Omental fat pad (tissue), 3 donors: ENCODE measurements at regions not wholly inside any gene's neighbourhood (a gene's known extent, or its start where the extent isn't known, plus 50 kb on each side); places are given as distances from the start of the nearest gene placed in this dataset.

Source experiments
- ATAC-seq: fragments of 150-250 bp; one replicate; pipeline ENCODE4 v1.9.1; 2016; ENCODE audit warnings: mild to moderate bottlenecking, moderate library complexity; ENCODE audit not compliant: low FRiP score
- DNase-seq: peaks from one replicate; pipeline ENCODE4 v3.0.0-alpha.2; 2019; ENCODE audit warnings: low spot score
- TF ChIP-seq, protein P1 (sequence below), 3 donors: fragments of 450-650 bp; IDR thresholded peaks; one replicate each; pipeline ENCODE4 v1.5.1; 2016 to 2017; ENCODE audit warnings: antibody characterized with exemption in 3 of 3, mild to moderate bottlenecking in 3 of 3, moderate library complexity in 2 of 3

DNA sequence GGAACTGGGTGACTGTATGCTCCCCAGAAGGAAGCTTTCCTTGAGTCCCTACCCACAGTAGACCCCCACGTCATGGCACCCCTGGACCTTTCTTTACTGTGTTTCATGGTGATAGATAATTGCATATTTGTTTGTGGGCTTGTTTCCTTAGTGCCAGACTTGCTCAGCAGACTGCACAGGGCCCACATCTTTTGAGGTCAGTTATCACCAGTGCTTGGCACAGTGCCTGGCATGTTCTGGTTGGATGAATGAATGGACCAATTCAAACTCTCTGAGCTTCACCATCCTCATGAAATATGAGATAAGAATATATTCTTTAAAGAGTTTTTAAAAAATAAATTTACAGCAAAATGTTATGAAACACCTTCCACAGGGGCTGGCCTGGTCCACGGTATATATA is 78.4 kb upstream of the EMX2 start:
- no peak for ATAC-seq
- TF ChIP-seq, protein P1, sequence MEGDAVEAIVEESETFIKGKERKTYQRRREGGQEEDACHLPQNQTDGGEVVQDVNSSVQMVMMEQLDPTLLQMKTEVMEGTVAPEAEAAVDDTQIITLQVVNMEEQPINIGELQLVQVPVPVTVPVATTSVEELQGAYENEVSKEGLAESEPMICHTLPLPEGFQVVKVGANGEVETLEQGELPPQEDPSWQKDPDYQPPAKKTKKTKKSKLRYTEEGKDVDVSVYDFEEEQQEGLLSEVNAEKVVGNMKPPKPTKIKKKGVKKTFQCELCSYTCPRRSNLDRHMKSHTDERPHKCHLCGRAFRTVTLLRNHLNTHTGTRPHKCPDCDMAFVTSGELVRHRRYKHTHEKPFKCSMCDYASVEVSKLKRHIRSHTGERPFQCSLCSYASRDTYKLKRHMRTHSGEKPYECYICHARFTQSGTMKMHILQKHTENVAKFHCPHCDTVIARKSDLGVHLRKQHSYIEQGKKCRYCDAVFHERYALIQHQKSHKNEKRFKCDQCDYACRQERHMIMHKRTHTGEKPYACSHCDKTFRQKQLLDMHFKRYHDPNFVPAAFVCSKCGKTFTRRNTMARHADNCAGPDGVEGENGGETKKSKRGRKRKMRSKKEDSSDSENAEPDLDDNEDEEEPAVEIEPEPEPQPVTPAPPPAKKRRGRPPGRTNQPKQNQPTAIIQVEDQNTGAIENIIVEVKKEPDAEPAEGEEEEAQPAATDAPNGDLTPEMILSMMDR (IDR thresholded peaks at IDR 0.05), result no peak
- no peak for DNase-seq

DNA sequence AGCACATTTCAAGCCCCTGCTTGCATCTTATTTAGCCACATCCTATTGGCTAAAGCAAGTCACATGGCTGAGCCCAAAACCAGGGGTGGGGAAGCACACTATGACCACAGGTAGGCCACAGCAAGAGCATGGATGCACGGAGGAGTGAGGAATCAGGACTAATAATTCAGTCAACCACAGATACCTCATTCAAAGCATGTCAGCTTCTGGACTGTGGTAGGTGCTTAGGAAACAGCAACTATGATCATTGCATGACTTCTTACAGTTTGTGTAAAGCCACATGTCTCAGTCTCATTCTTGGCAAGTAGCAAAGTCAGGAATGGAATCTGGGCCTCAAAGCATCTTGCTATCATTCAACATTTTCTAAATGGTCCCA is 79.0 kb upstream of the EMX2 start:
- TF ChIP-seq, protein P1 (IDR thresholded peaks at IDR 0.05), result no peak
- no peak for ATAC-seq
- no peak for DNase-seq

DNA sequence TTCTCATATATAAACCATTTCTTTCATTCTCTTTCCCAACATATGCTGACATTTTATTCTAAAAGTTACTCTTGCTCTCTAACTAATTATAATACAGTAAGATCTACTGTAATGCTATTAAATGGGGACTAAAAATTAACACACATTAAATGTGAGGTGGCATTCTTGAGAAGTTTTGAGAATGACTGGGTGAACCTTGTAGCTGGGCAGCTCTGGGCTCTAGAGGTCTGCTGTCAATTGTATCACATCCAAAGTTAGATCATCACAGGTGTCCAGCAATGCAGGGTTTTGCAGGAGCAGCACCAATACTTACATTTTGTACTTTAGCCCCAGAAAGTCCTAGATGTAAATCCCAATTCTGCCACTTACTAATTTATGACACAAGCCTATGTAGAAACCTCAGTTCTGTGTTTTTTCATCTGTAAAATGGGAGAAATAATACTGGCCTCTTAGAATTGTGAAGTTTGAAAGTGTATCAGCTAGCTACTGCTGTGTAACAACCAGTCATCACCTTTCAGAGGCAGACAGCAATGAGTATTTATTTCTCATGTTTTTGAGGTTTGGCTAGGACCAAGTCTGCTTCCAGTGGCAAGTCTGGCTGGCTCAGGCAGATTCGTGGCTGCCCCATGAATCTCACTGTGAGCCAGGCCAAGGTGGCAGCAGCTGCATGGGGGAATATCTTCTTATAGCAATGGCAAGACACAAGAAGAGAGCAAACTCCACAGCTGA is 79.6 kb upstream of the EMX2 start:
- ATAC-seq (no peak), DNase-seq (no peak)
- TF ChIP-seq, protein P1 (IDR thresholded peaks at IDR 0.05), result no peak

DNA sequence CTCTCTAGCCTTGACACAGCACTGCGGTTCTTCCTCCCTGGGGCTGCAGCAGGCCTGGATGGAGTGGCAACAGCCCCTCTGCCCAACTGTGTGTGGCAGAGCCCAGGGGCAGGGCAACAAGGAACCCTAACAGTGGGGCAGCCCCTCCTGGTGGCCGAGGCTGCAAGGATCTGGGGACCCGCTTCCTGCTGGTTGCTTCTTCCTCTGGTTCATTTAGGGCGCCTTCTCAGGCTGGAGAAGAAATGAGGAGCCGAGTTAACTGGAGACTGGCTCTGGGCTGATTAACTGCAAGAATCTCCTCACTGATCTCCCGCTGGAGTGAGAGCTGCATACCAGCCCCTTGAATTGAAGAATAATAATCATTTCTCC is 80.1 kb upstream of the EMX2 start:
- TF ChIP-seq, protein P1 (IDR thresholded peaks at IDR 0.05), result no peak
- no peak for DNase-seq
- ATAC-seq, result no peak

DNA sequence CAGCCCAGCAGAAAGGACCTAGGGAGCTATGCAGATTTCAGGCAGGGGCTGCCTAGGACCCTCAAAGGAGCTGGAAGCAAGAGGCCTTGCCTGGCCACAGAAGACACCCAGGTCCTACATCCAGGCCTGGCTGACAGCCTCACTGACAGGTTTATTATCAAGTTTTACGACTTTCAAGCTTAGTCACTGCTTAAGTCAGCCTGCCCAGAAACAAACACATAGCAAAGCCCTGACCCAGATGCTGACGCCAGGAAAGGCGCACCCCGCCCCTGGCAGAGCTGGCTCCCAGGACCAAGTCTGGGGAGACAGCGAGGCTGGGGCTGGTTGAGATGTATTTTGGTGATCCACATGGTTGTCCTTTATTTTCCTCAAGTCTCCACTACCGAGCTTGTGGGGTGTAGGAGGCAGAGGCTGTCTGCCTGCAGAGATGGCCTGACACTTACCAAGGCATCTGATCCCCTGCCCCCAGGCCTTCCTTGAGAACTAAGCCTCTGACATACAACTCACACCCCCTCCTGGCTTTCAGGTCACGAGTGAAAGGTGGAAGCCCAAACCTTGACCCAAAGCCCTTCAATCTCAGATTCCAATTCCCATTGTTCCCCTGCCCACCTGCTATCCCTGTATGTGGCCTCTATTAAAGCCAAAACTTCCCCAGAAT is 80.7 kb upstream of the EMX2 start:
- no peak for DNase-seq
- ATAC-seq, result no peak
- TF ChIP-seq, protein P1 (IDR thresholded peaks at IDR 0.05), result no peak

DNA sequence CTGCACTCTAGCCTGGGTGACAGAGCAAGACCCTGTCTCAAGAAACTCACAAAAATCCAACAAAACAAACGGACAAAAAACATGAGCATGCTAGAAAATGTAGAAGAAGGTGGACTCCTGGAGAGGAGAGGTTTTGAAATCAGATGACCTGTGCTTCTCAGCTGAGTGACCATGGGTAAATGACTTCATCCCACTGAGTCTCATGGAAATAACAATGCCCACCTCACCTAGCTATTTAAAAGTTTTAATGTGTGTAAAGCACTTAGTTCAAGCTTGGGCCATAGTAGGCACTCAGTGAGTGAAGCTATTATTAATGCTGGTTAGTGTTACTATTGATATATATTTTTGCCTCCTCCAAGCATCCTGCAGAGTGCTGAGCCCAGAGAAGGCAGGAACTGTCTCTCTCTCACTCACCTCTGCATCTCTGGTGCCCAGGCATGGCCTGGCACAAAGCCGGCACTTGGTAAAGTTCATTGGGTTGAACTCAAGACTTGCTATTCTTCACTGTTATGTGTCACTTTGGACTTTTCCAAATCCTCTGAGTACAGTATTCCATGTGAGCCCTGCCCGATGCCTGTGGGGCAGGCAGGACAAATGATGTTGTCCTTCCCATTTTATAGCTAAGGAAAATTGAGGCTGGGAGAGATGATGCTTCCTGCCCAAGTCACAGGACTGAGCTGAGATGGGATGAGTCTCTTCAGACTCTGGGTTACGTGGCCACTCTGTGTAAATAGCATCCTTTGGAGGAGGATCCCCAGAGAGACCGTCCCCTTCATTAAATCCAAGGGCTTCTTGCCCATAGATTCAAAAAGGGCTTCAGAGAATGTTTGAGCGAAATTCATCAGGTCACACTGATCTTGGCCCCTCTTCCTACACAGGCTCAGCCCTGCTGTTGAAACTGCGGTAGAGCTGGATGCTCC is 81.4 kb upstream of the EMX2 start:
- DNase-seq (no peak), ATAC-seq (no peak)
- TF ChIP-seq, protein P1 (IDR thresholded peaks at IDR 0.05), result no peak
